K562 (cell line): ENCODE measurements at regions not wholly inside any gene's neighbourhood (a gene's known extent, or its start where the extent isn't known, plus 50 kb on each side); places are given as distances from the start of the nearest gene placed in this dataset.

ENCODE experiments used
- ATAC-seq: fragments of 200-7000 bp; cut with Tn5 transposase; 3 replicates; pipeline ENCODE4 v1.9.1; 2020; ENCODE audit warnings: moderate library complexity
- BruUV-seq: library from RNA; stranded (reverse); fragments of 400-500 nt; replicated peaks from 2 replicates; lab custom pipeline; 2021; lab: Mats Ljungman, UMichigan
- CTCF ChIA-PET: fragments of 300-600 bp; formaldehyde crosslinking; extraction: SDS; loops from one replicate; lab custom pipeline; 2021; ENCODE audit warnings: low intra/inter-chr PET ratio; lab: Yijun Ruan, JAX
- POLR2A ChIA-PET: fragments of 300-600, 350-650 bp; sonication (Branson Sonifier 250); formaldehyde crosslinking; extraction: SDS; loops from one replicate; lab custom pipeline; 2021; ENCODE audit warnings: antibody characterized with exemption, inconsistent platforms; lab: Yijun Ruan, JAX
- DNase-seq, 4 experiments: peaks; one replicate each; pipeline versions ENCODE4 v3.0.0 to v3.0.0-alpha.2; 2011 to 2018; ENCODE audit warnings: low spot score in 3 of 4, mixed read lengths in 3 of 4; ENCODE audit errors: extremely low read depth in 1 of 4
- FAIRE-seq: peaks from 2 replicates; lab custom pipeline; 2011; peaks lifted over from hg19 to GRCh38; lab: Jason Lieb, UNC
- H2AFZ ChIP-seq: 2 replicates; pipeline ENCODE4 v1.6.0; 2011; ENCODE audit warnings: low read depth, low read length, control low read depth, inconsistent platforms
- H3K27ac ChIP-seq: fragments of 200-600 bp; 3 replicates; pipeline ENCODE4 v1.8.0; 2011; ENCODE audit warnings: low read depth, mild to moderate bottlenecking, control low read depth, inconsistent platforms, low read length, moderate library complexity, mixed read lengths; ENCODE audit errors: extremely low read depth
- H3K27me3 ChIP-seq, 2 experiments: fragments of 300-600 bp in 1 of 2; 2 replicates in 1 of 2; 3 replicates in 1 of 2; pipeline versions ENCODE4 v1.6.0 to v1.8.0; 2011; ENCODE audit warnings: inconsistent platforms in 2 of 2, low read length in 2 of 2, mild to moderate bottlenecking in 1 of 2, mixed read lengths in 1 of 2, moderate library complexity in 1 of 2; ENCODE audit not compliant: control insufficient read depth in 2 of 2, insufficient read depth in 2 of 2
- H3K36me3 ChIP-seq: fragments of 300-600 bp; 3 replicates; pipeline ENCODE4 v1.8.0; 2011; ENCODE audit warnings: mild to moderate bottlenecking, low read length, inconsistent platforms; ENCODE audit not compliant: control insufficient read depth, insufficient read depth
- H3K4me1 ChIP-seq, 2 experiments: fragments of 200-600 bp in 1 of 2; replicated peaks in 1 of 2; 2 replicates in 1 of 2; 3 replicates in 1 of 2; pipeline versions ENCODE4 v1.5.1 to v1.8.0; 2011; ENCODE audit warnings: inconsistent platforms in 2 of 2, low read length in 2 of 2, mild to moderate bottlenecking in 1 of 2, mixed read lengths in 1 of 2, moderate library complexity in 1 of 2; ENCODE audit not compliant: control insufficient read depth in 2 of 2, insufficient read depth in 2 of 2
- H3K4me2 ChIP-seq: 2 replicates; pipeline ENCODE4 v1.6.1; 2011; ENCODE audit warnings: low read length, control low read depth, inconsistent platforms, mixed read lengths; ENCODE audit not compliant: insufficient read depth
- H3K4me3 ChIP-seq: fragments of 200-600 bp; sonication (generic), shearing (Covaris generic); 2 replicates; pipeline ENCODE4 v1.5.1; 2016; ENCODE audit warnings: control low read depth, inconsistent platforms
- H3K79me2 ChIP-seq: fragments of 200-600 bp; 3 replicates; pipeline ENCODE4 v1.8.0; 2011; ENCODE audit warnings: low read length, inconsistent platforms; ENCODE audit not compliant: control insufficient read depth, insufficient read depth
- H3K9ac ChIP-seq, 2 experiments: 2 replicates each; pipeline versions ENCODE4 v1.6.0 to v1.6.1; 2011; ENCODE audit warnings: low read depth in 2 of 2, low read length in 2 of 2, control low read depth in 1 of 2, inconsistent platforms in 1 of 2, mild to moderate bottlenecking in 1 of 2, mixed read lengths in 1 of 2; ENCODE audit not compliant: insufficient read depth in 1 of 2
- H3K9me1 ChIP-seq: one replicate; pipeline ENCODE4 v1.6.0; 2011; ENCODE audit warnings: inconsistent platforms, mild to moderate bottlenecking, low read length, moderate library complexity; ENCODE audit not compliant: control insufficient read depth, insufficient read depth
- H3K9me3 ChIP-seq: replicated peaks from 2 replicates; pipeline ENCODE4 v1.5.1; 2011; ENCODE audit warnings: low read depth, low read length, inconsistent platforms; ENCODE audit not compliant: control insufficient read depth, insufficient read depth
- H4K20me1 ChIP-seq: replicated peaks from 2 replicates; pipeline ENCODE4 v1.6.1; 2011; ENCODE audit warnings: low read length, inconsistent platforms, mixed read lengths; ENCODE audit not compliant: control insufficient read depth, insufficient read depth
- ARID2 ChIP-seq: fragments of 450-650 bp; IDR thresholded peaks from 2 replicates; pipeline ENCODE4 v1.6.1; 2017; ENCODE audit warnings: antibody characterized with exemption, mild to moderate bottlenecking
- COPS2 ChIP-seq: fragments of 450-650 bp; conservative IDR thresholded peaks from 2 replicates; pipeline ENCODE4 v1.6.1; 2016; ENCODE audit warnings: mild to moderate bottlenecking, moderate library complexity
- JUNB ChIP-seq: fragments of 450-650 bp; formaldehyde crosslinking; conservative IDR thresholded peaks from 2 replicates; pipeline ENCODE4 v1.4.0; 2020; ENCODE audit warnings: mild to moderate bottlenecking
- KDM4B ChIP-seq, 2 experiments: fragments of 450-650 bp in 1 of 2; sonication (generic) in 1 of 2; IDR thresholded peaks; 2 replicates each; pipeline ENCODE4 v1.6.1; 2016 to 2017; ENCODE audit warnings: borderline replicate concordance in 2 of 2, antibody characterized with exemption in 1 of 2, low read depth in 1 of 2, mild to moderate bottlenecking in 1 of 2
- NCOA4 ChIP-seq: fragments of 450-650 bp; IDR thresholded peaks from 2 replicates; pipeline ENCODE4 v1.6.1; 2018; ENCODE audit warnings: mild to moderate bottlenecking; ENCODE audit not compliant: partially characterized antibody
- PCBP1 ChIP-seq: fragments of 200-400 bp; formaldehyde crosslinking; IDR thresholded peaks from 2 replicates; pipeline ENCODE4 v1.6.1; 2018; ENCODE audit warnings: mild to moderate bottlenecking, low read depth, low read length; ENCODE audit not compliant: poor library complexity, severe bottlenecking
- RAD21 ChIP-seq, 2 experiments: fragments of 250-450 bp in 1 of 2; fragments of 450-650 bp in 1 of 2; sonication (Bioruptor Pico) in 1 of 2; formaldehyde crosslinking in 1 of 2; IDR thresholded peaks in 1 of 2; conservative IDR thresholded peaks in 1 of 2; 2 replicates each; pipeline versions ENCODE4 v1.4.0 to v1.8.0; 2020 to 2022; ENCODE audit warnings: mild to moderate bottlenecking in 2 of 2, moderate library complexity in 1 of 2
- RCOR1 ChIP-seq, 2 experiments: IDR thresholded peaks; 2 replicates each; pipeline ENCODE4 v1.6.1; 2012; ENCODE audit warnings: low read depth in 2 of 2, low read length in 2 of 2, borderline replicate concordance in 1 of 2, improper control_type of control experiment in 1 of 2
- SMAD2 ChIP-seq: fragments of 150-350 bp; IDR thresholded peaks from 2 replicates; pipeline ENCODE4 v1.6.1; 2014; ENCODE audit warnings: low read depth, mild to moderate bottlenecking, low read length
- SUPT5H ChIP-seq: fragments of 450-650 bp; IDR thresholded peaks from 2 replicates; pipeline ENCODE4 v1.6.1; 2016
- YY1 ChIP-seq, 3 experiments: IDR thresholded peaks; 2 replicates each; pipeline ENCODE4 v1.6.1; 2011; ENCODE audit warnings: low read length in 2 of 3, mild to moderate bottlenecking in 2 of 3, moderate library complexity in 2 of 3, borderline replicate concordance in 1 of 3, control low read depth in 1 of 3, low read depth in 1 of 3; ENCODE audit not compliant: insufficient read depth in 3 of 3, insufficient replicate concordance in 2 of 3, control insufficient read depth in 1 of 3, insufficient read length in 1 of 3; ENCODE audit errors: extremely low read depth in 1 of 3
- ZC3H8 ChIP-seq: fragments of 450-650 bp; IDR thresholded peaks from 2 replicates; pipeline ENCODE4 v1.6.1; 2017
- WGBS: fragments of 100-300 bp; shearing (Covaris generic); methylation state at CpG from one replicate; pipeline ENCODE4 v1.1.6; 2016; ENCODE audit warnings: low coverage, mixed read lengths; ENCODE audit not compliant: insufficient coverage; ENCODE audit errors: missing lambda C conversion rate; 5-methylcytosine and 5-hydroxymethylcytosine counted together
- in situ Hi-C: fragments of 300-500 bp; cut with MboI; formaldehyde crosslinking; loops from 4 replicates; pipeline ENCODE4 v1.15.0; 2018; ENCODE audit warnings: inconsistent platforms, mixed read lengths
- intact Hi-C: fragments of 100-400 bp; cut with micrococcal nuclease; formaldehyde crosslinking; loops from 2 replicates; pipeline ENCODE4 v1.14.2; 2022
- TF ChIP-seq, protein P1 (sequence below): sonication (generic); formaldehyde crosslinking; IDR thresholded peaks from 2 replicates; pipeline ENCODE4 v1.8.0; 2022; ENCODE audit warnings: mild to moderate bottlenecking, missing genetic modification reagents
- TF ChIP-seq, protein P2 (sequence below): fragments of 250-450 bp; sonication (Bioruptor Pico); IDR thresholded peaks from 2 replicates; pipeline ENCODE4 v1.5.0; 2020; ENCODE audit warnings: mild to moderate bottlenecking, borderline replicate concordance
- TF ChIP-seq, protein P3 (sequence below): sonication (generic); formaldehyde crosslinking; IDR thresholded peaks from 2 replicates; pipeline ENCODE4 v1.8.0; 2022; ENCODE audit warnings: mild to moderate bottlenecking, low read depth, missing genetic modification reagents
- TF ChIP-seq, protein P4 (sequence below): sonication (generic); formaldehyde crosslinking; IDR thresholded peaks from 2 replicates; pipeline ENCODE4 v1.8.1; 2023; ENCODE audit warnings: mild to moderate bottlenecking, missing genetic modification reagents

DNA sequence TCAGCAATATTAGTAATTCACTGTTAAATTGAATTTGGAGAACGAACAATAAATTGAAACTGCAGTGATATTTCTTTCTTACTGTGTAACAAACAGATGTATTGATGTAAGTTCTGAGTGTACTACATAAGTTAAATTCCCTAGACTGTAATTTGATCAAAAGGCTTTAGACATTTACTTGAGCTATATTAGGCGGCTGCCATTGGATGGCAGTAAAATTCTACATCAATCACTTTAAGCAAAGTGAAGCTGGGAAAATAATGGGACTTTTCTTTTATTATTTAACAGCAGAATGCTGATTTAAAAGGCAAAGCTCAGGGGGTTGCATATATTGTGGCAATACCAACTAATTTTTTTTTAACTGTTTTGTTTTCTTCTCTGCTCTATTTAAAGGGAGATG, 212.6 kb upstream of the PLSCR5 start:
- intact Hi-C loops (no loop called here), in situ Hi-C loops (no loop called here)
- Histone ChIP-seq H3K36me3 (no peaks in the 10 kb centered on the region), H4K20me1 (no peaks in the 10 kb centered on the region), H3K9ac (no peak overlapping the region), H3K9me1 (no peaks in the 10 kb centered on the region), H3K27ac (no peak overlapping the region), H2AFZ (no peak overlapping the region), H3K4me2 (no peak overlapping the region), H3K27me3 (no peaks in the 10 kb centered on the region), H3K4me1 (no peaks in the 10 kb centered on the region), H3K79me2 (no peaks in the 10 kb centered on the region), H3K4me3 (no peak overlapping the region), H3K9me3 (no peaks in the 10 kb centered on the region; the same call in 1 of the 2 replicates)
- FAIRE-seq, result no peak
- no peak for ATAC-seq
- 0% methylated on average over 2 of the region's 2 CpGs for WGBS
- DNase-seq, result no peak
- BruUV-seq, result no TSS peak
- ChIA-PET CTCF (no interaction called here), POLR2A (no interaction called here)
- TF ChIP-seq ZC3H8 (no peak), NCOA4 (no peak), ARID2 (no peak), RAD21 (CRISPR knock-in tag; conservative IDR thresholded peaks at IDR 0.05 in 1 of 2, IDR thresholded peaks at IDR 0.05 in 1 of 2) (no peak), COPS2 (no peak), SUPT5H (no peak), PCBP1 (no peak), YY1 (IDR thresholded peaks at IDR 0.05; ENCODE audit: borderline replicate concordance in 1 of 3, control insufficient read depth in 1 of 3, extremely low read depth in 1 of 3, insufficient read depth in 3 of 3, insufficient read length in 1 of 3, insufficient replicate concordance in 2 of 3, low read depth in 1 of 3, low read length in 2 of 3) (no peak), KDM4B (IDR thresholded peaks at IDR 0.05; ENCODE audit: borderline replicate concordance in 2 of 2, low read depth in 1 of 2) (no peak), JUNB (CRISPR knock-in tag) (no peak), RCOR1 (IDR thresholded peaks at IDR 0.05; ENCODE audit: borderline replicate concordance in 1 of 2, low read depth in 2 of 2, low read length in 2 of 2) (no peak), SMAD2 (no peak)
- TF ChIP-seq, protein P1, sequence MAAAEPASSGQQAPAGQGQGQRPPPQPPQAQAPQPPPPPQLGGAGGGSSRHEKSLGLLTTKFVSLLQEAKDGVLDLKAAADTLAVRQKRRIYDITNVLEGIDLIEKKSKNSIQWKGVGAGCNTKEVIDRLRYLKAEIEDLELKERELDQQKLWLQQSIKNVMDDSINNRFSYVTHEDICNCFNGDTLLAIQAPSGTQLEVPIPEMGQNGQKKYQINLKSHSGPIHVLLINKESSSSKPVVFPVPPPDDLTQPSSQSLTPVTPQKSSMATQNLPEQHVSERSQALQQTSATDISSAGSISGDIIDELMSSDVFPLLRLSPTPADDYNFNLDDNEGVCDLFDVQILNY (CRISPR knock-in tag), result no peak
- TF ChIP-seq, protein P2, sequence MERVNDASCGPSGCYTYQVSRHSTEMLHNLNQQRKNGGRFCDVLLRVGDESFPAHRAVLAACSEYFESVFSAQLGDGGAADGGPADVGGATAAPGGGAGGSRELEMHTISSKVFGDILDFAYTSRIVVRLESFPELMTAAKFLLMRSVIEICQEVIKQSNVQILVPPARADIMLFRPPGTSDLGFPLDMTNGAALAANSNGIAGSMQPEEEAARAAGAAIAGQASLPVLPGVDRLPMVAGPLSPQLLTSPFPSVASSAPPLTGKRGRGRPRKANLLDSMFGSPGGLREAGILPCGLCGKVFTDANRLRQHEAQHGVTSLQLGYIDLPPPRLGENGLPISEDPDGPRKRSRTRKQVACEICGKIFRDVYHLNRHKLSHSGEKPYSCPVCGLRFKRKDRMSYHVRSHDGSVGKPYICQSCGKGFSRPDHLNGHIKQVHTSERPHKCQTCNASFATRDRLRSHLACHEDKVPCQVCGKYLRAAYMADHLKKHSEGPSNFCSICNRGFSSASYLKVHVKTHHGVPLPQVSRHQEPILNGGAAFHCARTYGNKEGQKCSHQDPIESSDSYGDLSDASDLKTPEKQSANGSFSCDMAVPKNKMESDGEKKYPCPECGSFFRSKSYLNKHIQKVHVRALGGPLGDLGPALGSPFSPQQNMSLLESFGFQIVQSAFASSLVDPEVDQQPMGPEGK (CRISPR knock-in tag), result no peak
- TF ChIP-seq, protein P3, sequence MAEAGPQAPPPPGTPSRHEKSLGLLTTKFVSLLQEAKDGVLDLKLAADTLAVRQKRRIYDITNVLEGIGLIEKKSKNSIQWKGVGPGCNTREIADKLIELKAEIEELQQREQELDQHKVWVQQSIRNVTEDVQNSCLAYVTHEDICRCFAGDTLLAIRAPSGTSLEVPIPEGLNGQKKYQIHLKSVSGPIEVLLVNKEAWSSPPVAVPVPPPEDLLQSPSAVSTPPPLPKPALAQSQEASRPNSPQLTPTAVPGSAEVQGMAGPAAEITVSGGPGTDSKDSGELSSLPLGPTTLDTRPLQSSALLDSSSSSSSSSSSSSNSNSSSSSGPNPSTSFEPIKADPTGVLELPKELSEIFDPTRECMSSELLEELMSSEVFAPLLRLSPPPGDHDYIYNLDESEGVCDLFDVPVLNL, result no peak
- TF ChIP-seq, protein P4, sequence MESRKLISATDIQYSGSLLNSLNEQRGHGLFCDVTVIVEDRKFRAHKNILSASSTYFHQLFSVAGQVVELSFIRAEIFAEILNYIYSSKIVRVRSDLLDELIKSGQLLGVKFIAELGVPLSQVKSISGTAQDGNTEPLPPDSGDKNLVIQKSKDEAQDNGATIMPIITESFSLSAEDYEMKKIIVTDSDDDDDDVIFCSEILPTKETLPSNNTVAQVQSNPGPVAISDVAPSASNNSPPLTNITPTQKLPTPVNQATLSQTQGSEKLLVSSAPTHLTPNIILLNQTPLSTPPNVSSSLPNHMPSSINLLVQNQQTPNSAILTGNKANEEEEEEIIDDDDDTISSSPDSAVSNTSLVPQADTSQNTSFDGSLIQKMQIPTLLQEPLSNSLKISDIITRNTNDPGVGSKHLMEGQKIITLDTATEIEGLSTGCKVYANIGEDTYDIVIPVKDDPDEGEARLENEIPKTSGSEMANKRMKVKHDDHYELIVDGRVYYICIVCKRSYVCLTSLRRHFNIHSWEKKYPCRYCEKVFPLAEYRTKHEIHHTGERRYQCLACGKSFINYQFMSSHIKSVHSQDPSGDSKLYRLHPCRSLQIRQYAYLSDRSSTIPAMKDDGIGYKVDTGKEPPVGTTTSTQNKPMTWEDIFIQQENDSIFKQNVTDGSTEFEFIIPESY, result no peak
